PFSK-1 (cell line): ENCODE measurements at regions not wholly inside any gene's neighbourhood (a gene's known extent, or its start where the extent isn't known, plus 50 kb on each side); places are given as distances from the start of the nearest gene placed in this dataset.

Experiments
- POLR2AphosphoS5 ChIP-seq: IDR thresholded peaks from 2 replicates; pipeline ENCODE4 v1.6.1; 2012; ENCODE audit warnings: low read depth, mild to moderate bottlenecking, control low read depth, low read length, moderate library complexity
- REST ChIP-seq, 2 experiments: IDR thresholded peaks; 2 replicates each; pipeline versions ENCODE4 v1.6.1 to v1.8.0; 2011 to 2012; ENCODE audit warnings: low read depth in 2 of 2, low read length in 2 of 2, control low read depth in 1 of 2, inconsistent platforms in 1 of 2, mild to moderate bottlenecking in 1 of 2, moderate library complexity in 1 of 2; ENCODE audit not compliant: insufficient read depth in 1 of 2
- TAF1 ChIP-seq: IDR thresholded peaks from 2 replicates; pipeline ENCODE4 v1.6.1; 2012; ENCODE audit warnings: low read length, control low read depth, borderline replicate concordance; ENCODE audit not compliant: insufficient read depth

GRCh38 chrX:131816551-131817136 lies 206.5 kb upstream of the STK26 start:
- TF ChIP-seq REST (IDR thresholded peaks at IDR 0.05; ENCODE audit: insufficient read depth in 1 of 2, low read depth in 2 of 2, low read length in 2 of 2) = no peak
- no peak for TF ChIP-seq TAF1
- no peak for TF ChIP-seq POLR2AphosphoS5
